HPDE6-E6E7 (cell line): ENCODE measurements at regions not wholly inside any gene's neighbourhood (a gene's known extent, or its start where the extent isn't known, plus 50 kb on each side); places are given as distances from the start of the nearest gene placed in this dataset.

Experiments used
- DNase-seq: peaks from one replicate; pipeline ENCODE4 v3.0.0; 2011; ENCODE audit warnings: missing footprints; ENCODE audit errors: extremely low spot score

- no peak for DNase-seq
These were observed 110.8 kb upstream of the CDC42EP3 start for GRCh38 chr2:37782155-37782673.

DNA sequence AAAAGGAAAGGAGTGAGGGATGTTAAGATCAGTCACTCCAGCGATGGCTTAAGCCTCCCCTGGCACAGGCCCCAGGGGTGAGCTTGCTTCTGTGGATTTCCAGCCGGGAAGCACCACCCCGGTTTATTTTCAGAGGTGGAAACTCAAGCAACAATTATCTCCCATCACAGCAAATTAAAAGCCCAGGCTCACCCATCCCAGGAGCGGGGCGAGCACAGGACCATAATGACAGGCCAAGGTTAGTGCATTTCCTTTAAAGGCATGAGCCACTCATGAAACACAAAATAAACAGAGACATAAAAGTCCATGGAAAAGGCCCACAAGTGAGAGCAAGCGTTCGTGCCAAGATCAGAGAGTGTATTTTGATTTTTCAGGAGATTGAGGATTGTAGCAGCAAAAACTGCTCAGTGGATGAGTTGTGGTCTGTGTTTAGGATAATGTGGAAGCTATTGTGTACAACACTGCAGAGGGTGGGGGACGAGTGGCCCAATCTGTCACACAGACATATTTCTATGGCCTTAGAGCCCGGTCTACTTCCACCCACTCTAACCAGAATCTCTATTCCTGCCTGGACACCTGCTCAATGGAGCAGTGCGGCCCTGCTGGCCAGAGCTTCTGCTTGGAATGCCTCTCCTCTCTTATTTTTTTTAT, 111.4 kb upstream of the CDC42EP3 start:
- no peak for DNase-seq

- DNase-seq = no peak
These were observed 112.1 kb upstream of the CDC42EP3 start for GRCh38 chr2:37783545-37783944.

DNA sequence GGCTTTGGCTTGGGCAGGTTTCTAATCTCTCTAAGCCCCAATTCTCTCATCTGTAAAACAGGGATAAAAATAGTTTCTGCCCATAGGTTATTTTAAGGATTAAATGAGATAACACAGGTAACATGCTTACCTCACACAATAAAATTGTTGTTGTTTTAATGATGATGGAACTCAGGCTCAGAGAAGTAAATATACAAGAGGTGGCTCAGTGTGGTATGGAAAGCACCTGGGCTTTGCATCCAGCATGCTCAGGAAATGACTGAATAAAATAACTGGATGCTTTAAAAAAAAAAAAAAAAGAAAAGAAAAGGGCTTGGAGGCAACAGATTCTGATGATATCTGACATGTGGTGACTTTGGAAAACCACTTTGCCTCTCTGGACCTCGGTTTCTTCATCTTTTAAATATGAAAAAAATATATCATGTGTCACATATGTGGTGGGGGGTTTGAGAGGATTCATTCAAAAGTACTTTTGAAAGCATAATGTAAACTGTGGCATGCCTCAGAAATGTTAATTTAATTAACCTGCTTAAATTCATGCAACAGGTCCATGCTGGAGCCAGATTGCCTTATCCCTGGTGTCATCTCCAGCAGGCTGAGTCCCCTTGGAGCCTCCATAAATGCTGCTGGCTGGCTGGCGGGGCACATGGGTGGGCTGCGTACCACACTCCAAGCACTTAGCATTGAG, 112.8 kb upstream of the CDC42EP3 start:
- no peak for DNase-seq

DNA sequence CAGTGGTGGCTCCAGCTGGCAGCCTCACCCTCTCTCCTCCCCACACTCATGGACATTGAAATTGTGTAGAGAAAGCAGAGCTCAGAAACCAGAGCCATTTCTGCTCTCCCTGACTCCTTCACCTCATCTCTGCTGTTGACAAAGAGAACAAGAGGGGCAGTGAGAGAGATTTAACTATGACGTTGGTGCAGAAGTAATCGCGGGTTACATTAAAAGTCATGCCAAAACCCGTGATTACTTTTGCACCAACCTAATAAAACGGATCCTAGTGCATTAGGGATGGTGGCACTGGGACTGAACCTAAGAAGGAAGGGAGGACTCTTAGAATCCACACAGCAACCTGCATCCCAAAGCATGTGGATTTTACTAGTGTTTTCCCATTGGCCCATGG, 113.3 kb upstream of the CDC42EP3 start:
- DNase-seq = no peak

DNA sequence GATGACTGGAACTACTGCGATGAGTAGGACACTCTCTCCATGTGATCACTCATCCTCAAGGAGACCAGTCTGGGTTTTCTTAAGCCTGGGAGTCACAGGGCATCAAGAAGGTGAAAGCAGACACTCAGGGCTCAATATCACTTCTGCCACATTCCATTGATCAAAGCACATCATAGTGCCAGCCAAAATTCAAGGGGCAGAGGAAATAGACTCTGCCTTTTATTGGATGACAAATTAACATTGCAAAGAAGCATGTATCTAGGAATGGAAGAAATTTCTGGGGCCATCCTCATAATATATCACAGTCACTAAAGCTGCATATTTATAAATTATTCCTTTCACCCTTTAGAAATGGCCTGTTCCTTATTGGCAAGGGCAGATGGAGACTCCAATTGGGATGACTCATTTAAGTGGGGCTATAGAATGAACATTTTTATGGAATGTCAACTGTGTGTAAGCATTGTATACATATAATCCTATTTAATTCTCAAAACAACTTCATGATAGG, 114.8 kb upstream of the CDC42EP3 start:
- no peak for DNase-seq

DNA sequence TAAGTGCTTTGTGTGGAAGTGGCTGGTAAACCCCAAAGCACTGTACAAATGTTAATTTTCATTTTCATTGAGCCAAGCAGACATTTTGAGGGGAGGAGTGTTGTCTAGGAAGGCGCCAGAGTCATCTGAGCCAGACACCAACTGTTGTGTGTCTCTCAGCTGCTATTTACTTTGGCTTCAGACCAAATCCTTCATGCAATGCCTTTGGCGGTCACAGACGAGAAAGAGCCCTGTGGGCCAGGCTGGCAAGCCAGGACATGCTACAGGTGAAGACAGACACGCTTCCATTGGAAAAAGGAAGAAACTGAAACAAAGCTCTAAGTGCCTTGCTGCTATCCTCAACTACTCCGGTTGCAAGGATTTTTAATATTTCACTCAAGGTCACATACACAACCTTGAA, 115.4 kb upstream of the CDC42EP3 start:
- peak; percentile 81 for DNase-seq

DNA sequence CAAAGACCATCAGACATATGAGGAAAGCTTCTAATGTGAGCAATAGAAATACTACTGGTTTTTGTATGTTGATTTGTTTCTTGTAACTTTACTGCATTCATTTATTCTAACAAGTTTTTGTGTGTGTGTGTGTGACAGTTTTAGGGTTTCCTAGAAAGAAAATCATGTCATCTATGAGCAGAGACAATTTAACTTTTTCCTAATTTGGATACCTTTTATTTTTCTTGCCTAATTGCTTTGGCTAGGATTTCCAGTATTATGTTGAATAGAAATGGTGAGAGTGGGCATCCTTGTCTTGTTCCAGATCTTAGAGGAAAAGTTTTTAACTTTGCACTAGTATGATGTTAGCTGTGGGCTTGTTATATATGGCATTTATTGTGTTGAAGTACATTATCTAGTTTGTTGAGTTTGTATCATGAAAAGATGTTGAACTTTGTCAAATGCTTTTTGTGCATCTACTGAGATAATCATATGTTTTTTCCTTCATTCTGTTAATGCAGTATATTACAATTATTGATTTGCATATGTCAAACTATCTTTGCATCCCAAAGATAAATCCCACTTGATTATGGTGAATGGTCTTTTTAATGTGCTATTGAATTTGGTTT, 117.3 kb upstream of the CDC42EP3 start:
- no peak for DNase-seq

DNA sequence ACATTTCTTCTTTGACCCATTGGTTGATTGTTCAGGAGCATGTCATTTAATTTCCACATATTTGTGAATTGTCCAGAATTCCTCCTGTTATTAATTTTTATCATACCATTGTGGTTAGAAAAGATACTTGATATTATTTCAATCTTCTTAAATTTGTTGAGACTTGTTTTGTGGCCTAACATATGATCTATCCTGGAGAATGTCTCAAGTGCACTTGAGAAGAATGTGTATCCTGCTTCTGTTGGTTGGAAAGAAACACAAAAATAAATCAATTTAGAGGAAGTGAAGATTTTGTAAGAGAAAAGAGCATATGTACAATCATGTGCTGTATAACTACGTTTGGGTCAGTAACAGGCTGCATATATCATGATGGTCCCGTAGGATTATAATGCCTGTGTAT, 118.6 kb upstream of the CDC42EP3 start:
- DNase-seq = no peak

DNA sequence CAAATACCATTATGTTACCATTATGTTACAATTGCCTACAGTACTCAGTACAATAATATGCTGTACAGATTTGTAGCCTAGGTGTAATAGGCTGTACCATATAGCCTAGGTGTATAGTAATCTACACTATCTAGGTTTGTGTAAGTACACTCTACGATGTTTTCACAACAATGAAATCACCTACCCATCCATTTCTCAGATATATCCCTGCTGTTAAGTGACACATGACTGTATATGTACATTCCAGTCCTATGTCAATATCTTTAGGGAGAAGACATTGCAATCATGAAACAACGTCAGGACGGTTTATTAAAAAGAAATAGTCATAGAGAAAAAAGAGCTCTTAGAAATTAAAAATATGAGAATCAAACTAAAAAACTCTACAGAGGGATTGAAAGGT, 119.0 kb upstream of the CDC42EP3 start:
- no peak for DNase-seq

GRCh38 chr2:37792366-37792765, 120.9 kb upstream of the CDC42EP3 start:
- no peak for DNase-seq

DNA sequence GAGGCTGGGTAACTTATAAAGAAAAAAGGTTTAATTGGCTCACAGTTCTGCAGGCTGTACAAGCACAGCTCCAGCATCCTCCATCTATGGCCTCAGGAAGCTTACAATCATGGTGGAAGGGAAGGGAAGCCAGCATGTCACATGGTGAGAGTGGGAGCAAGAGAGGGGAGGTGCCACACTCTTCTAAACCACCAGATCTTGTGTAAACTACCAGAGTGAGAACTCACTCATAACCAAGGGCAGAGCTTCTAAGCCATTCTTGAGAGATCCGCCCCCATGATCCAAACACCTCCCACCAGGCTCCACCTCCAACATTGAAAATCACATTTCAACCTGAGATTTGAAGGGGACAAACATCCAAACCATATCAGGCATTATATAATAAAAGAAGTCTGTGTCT, 121.6 kb upstream of the CDC42EP3 start:
- DNase-seq = no peak

GRCh38 chr2:37794717-37795116, 123.3 kb upstream of the CDC42EP3 start:
- DNase-seq = no peak

DNA sequence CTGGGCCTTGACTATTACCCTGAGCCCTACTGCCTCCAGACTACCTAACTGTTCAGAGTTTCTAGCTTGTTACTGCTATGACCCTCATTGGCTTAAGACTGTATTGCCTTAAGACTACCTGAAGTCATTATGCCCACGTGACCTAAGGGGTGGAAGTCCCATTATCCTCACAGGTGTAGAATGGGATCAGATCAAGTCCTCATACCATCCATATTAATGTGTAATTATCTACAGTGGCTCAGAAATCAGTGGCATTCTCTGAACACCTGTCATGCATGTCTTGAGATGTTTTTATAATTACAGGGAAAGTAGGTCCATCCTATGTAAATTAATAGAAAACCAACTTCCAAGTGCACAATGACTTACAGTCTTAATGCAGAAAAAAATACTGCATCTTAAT, 124.0 kb upstream of the CDC42EP3 start:
- DNase-seq = no peak

GRCh38 chr2:37795938-37796337, 124.5 kb upstream of the CDC42EP3 start:
- DNase-seq = no peak

DNA sequence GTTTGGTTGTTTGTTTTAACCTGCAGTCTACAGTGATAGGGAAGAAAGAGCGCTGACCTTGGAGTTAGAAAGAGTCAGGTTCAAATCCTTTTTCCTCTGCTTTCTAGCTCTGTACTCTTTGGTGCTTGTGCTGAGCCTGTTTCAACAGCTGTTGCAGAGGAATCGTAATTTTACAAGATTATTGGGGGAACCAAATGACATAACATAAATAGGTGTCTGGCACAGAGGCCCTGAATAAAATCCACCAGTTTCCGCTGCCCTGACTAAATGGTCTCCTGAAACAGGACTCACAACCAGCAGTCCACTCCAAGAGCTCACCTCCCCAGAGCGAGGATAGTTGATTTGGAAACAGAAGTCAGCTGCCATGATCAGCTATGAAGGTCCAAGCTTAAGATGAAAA, 125.0 kb upstream of the CDC42EP3 start:
- DNase-seq = no peak

DNA sequence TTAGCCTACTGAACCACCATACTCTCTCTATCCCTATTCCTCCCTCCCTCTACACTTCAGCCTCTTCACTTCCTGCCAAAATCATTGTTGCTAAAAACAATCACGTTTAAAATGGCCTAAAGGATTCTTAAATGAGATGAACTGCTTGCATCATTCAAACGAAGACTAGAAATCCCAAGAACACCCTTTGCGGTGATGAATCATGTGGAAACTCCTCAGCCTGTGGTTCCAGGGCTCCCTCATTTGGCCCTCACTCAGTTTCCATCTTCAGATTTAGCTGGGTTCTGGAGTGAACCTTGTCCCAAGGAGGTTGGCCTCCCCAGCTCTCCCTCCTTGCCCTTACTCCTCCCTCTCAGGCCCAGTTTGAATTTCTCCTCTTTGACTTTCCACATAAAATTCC, 125.6 kb upstream of the CDC42EP3 start:
- no peak for DNase-seq

DNA sequence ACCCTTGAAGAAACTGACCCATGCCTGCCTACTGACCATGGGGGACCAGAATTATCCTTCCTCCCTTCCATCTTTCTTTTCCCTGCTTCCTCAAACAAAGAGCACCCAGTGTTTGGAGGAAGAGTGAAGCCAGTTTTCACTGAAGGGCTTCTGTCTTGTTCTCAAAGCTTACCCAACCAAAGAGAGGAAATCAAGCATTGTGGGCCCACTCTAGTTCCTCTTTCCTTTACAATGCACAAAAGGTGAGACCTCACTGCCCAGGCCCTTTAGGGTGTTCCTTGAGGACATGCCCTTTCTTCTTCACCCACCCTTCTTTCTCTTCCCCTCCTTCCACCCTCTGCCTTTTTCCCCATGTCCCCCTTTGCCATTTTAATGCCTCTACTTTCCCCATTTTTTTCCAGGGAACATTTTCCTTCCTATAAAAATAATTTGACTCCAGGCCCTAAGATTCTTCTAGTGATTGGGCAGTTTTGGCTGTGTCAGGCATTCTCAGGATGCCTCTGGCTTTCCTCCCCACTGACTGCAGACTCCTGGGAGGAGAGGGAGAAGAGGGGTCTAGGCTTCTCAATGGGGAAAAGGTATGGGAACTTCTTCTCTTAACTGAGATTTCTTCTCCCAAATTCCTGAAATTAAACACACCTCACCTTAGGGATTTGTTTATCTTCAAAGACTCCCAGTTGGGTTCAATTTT, 126.6 kb upstream of the RMDN2 start:
- DNase-seq = no peak

DNA sequence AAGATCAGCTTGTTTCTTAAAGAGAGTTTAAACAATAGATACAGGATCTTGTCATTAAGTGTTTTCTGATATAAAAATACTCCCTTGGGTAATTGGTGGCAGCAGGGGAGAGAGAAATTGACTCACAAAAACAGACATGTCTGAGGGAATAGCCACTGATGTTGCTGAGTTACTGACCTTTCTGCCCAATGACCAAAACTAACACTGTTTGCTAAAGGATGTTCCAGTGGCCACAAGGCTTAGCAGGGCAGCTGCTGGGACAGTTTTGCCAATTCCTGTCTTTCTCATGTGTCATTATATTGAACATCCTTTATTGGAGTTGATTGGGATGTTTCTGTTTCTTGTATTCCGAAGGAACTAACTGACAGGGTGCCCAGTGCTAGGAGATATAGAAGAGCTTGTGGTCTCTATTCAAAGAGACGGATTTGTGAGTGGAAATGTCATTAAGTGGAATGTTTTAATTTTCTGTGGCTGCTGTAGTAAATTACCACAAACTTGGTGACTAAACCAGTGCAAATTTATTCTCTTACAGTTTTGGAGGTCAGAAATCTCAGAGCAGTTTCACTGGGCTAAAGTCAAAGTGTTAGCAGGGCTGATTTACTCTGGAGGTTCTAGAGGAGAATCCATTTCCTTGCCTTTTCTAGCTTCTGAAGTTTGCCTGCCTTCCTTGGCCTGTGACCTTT, 124.8 kb upstream of the RMDN2 start:
- no peak for DNase-seq

- peak; percentile 78 for DNase-seq
These were observed 122.8 kb upstream of the RMDN2 start for GRCh38 chr2:37802211-37802752.

GRCh38 chr2:37802899-37803379, 122.1 kb upstream of the RMDN2 start:
- DNase-seq = peak; percentile 74
